ENCODE measurements at regions not wholly inside any gene's neighbourhood (a gene's known extent, or its start where the extent isn't known, plus 50 kb on each side); places are given as distances from the start of the nearest gene placed in this dataset.

- no peaks in the 10 kb centered on the region for H3K9me3 ChIP-seq (ENCODE audit: insufficient read depth, low read length)
- H3K27ac ChIP-seq (ENCODE audit: low read length) = no peak overlapping the region
- no peaks in the 10 kb centered on the region for H3K27me3 ChIP-seq (ENCODE audit: low read depth, low read length)
- H3K4me1 ChIP-seq (ENCODE audit: low read length) = no peaks in the 10 kb centered on the region
- no peaks in the 10 kb centered on the region for H4K20me1 ChIP-seq (ENCODE audit: insufficient read depth, low read length)
- H2AFZ ChIP-seq (ENCODE audit: low read depth, low read length) = no peak overlapping the region
- H3K4me3 ChIP-seq (ENCODE audit: low read length) = no peak overlapping the region
- no peak overlapping the region for H3K9ac ChIP-seq (ENCODE audit: low read length)
- no peaks in the 10 kb centered on the region for H3K36me3 ChIP-seq (replicated peaks; ENCODE audit: low read depth, low read length)
- no peak overlapping the region for H3K4me2 ChIP-seq (ENCODE audit: low read length)
- TF ChIP-seq CTCF (IDR thresholded peaks at IDR 0.05; ENCODE audit: low read depth, low read length) = no peak
- no peak for TF ChIP-seq EZH2phosphoT487 (IDR thresholded peaks at IDR 0.05; ENCODE audit: low read depth)
- H3K79me2 ChIP-seq (ENCODE audit: low read length) = no peaks in the 10 kb centered on the region
Measured at GRCh38 chr4:132276185-132276584, 872.9 kb upstream of the PCDH10 start.

- H3K79me2 ChIP-seq (ENCODE audit: low read length) = no peaks in the 10 kb centered on the region
- H3K9ac ChIP-seq (ENCODE audit: low read length) = no peak overlapping the region
- H3K27me3 ChIP-seq (ENCODE audit: low read depth, low read length) = no peaks in the 10 kb centered on the region
- no peak overlapping the region for H2AFZ ChIP-seq (ENCODE audit: low read depth, low read length)
- no peak overlapping the region for H3K27ac ChIP-seq (ENCODE audit: low read length)
- H3K4me2 ChIP-seq (ENCODE audit: low read length) = no peak overlapping the region
- no peak overlapping the region for H3K4me3 ChIP-seq (ENCODE audit: low read length)
- no peaks in the 10 kb centered on the region for H3K9me3 ChIP-seq (ENCODE audit: insufficient read depth, low read length)
- no peaks in the 10 kb centered on the region for H3K36me3 ChIP-seq (replicated peaks; ENCODE audit: low read depth, low read length)
- no peak for TF ChIP-seq EZH2phosphoT487 (IDR thresholded peaks at IDR 0.05; ENCODE audit: low read depth)
- TF ChIP-seq CTCF (IDR thresholded peaks at IDR 0.05; ENCODE audit: low read depth, low read length) = no peak
- H3K4me1 ChIP-seq (ENCODE audit: low read length) = no peaks in the 10 kb centered on the region
- no peaks in the 10 kb centered on the region for H4K20me1 ChIP-seq (ENCODE audit: insufficient read depth, low read length)
Measured at GRCh38 chr4:132276989-132277388, 872.1 kb upstream of the PCDH10 start.

- peaks cover 6% of the 10 kb centered on the region; the same call in 1 of the 2 replicates for H3K9me3 ChIP-seq (ENCODE audit: insufficient read depth, low read length)
- H3K36me3 ChIP-seq (replicated peaks; ENCODE audit: low read depth, low read length) = no peaks in the 10 kb centered on the region
Measured at GRCh38 chr4:132281733-132282132, 867.4 kb upstream of the PCDH10 start.

GRCh38 chr4:132284910-132285426 lies 864.1 kb upstream of the PCDH10 start:
- no peaks in the 10 kb centered on the region for H3K36me3 ChIP-seq (replicated peaks; ENCODE audit: low read depth, low read length)
- no peak overlapping the region for H3K27ac ChIP-seq (ENCODE audit: low read length)
- H3K27me3 ChIP-seq (ENCODE audit: low read depth, low read length) = no peaks in the 10 kb centered on the region
- no peaks in the 10 kb centered on the region for H3K79me2 ChIP-seq (ENCODE audit: low read length)
- TF ChIP-seq EZH2phosphoT487 (IDR thresholded peaks at IDR 0.05; ENCODE audit: low read depth) (no peak), CTCF (IDR thresholded peaks at IDR 0.05; ENCODE audit: low read depth, low read length) (no peak)
- H2AFZ ChIP-seq (ENCODE audit: low read depth, low read length) = no peak overlapping the region
- H3K9ac ChIP-seq (ENCODE audit: low read length) = no peak overlapping the region
- no peaks in the 10 kb centered on the region for H3K4me1 ChIP-seq (ENCODE audit: low read length)
- peaks cover 6% of the 10 kb centered on the region; the same call in 1 of the 2 replicates for H3K9me3 ChIP-seq (ENCODE audit: insufficient read depth, low read length)
- H3K4me2 ChIP-seq (ENCODE audit: low read length) = no peak overlapping the region
- no peak overlapping the region for H3K4me3 ChIP-seq (ENCODE audit: low read length)
- no peaks in the 10 kb centered on the region for H4K20me1 ChIP-seq (ENCODE audit: insufficient read depth, low read length)

More at GRCh38 chr4:132281733-132282132, 867.4 kb upstream of the PCDH10 start:
- H2AFZ ChIP-seq (ENCODE audit: low read depth, low read length) = no peak overlapping the region
- H3K27me3 ChIP-seq (ENCODE audit: low read depth, low read length) = no peaks in the 10 kb centered on the region
- H3K4me1 ChIP-seq (ENCODE audit: low read length) = no peaks in the 10 kb centered on the region
- no peak overlapping the region for H3K4me2 ChIP-seq (ENCODE audit: low read length)
- H3K79me2 ChIP-seq (ENCODE audit: low read length) = no peaks in the 10 kb centered on the region
- no peak for TF ChIP-seq EZH2phosphoT487 (IDR thresholded peaks at IDR 0.05; ENCODE audit: low read depth)
- no peak for TF ChIP-seq CTCF (IDR thresholded peaks at IDR 0.05; ENCODE audit: low read depth, low read length)
- H4K20me1 ChIP-seq (ENCODE audit: insufficient read depth, low read length) = no peaks in the 10 kb centered on the region
- H3K9ac ChIP-seq (ENCODE audit: low read length) = no peak overlapping the region
- H3K27ac ChIP-seq (ENCODE audit: low read length) = no peak overlapping the region
- no peak overlapping the region for H3K4me3 ChIP-seq (ENCODE audit: low read length)

Measured in OCI-LY3 (cell line).